Common myeloid progenitor, CD34-positive (primary cell): ENCODE measurements at regions not wholly inside any gene's neighbourhood (a gene's known extent, or its start where the extent isn't known, plus 50 kb on each side); places are given as distances from the start of the nearest gene placed in this dataset.

Experiments
- CTCF ChIA-PET: fragments of 350-600 bp; sonication (Branson Sonifier 250); formaldehyde crosslinking; loops from one replicate; lab custom pipeline; 2021; ENCODE audit warnings: antibody characterized with exemption; lab: Charles Lee
- POLR2A ChIA-PET: fragments of 350-600 bp; sonication (Branson Sonifier 250); formaldehyde crosslinking; loops from one replicate; lab custom pipeline; 2021; ENCODE audit warnings: antibody characterized with exemption; lab: Charles Lee
- DNase-seq, 3 donors: peaks; one replicate each; pipeline versions ENCODE4 v3.0.0 to v3.0.0-alpha.2; 2013
- H3K27ac ChIP-seq, 2 experiments: 1 replicate in 1 of 2; 2 replicates in 1 of 2; pipeline ENCODE4 v1.7.0; 2013; ENCODE audit warnings: inconsistent platforms in 2 of 2, low read length in 2 of 2, mild to moderate bottlenecking in 2 of 2, low read depth in 1 of 2, moderate library complexity in 1 of 2; ENCODE audit not compliant: severe bottlenecking in 2 of 2, insufficient read depth in 1 of 2, poor library complexity in 1 of 2
- H3K27me3 ChIP-seq, 5 experiments: replicated peaks in 2 of 5; 1 replicate in 3 of 5; 2 replicates in 2 of 5; pipeline versions ENCODE4 v1.6.1 to v1.7.0; 2013; ENCODE audit warnings: low read length in 4 of 5, mild to moderate bottlenecking in 2 of 5, moderate library complexity in 2 of 5, inconsistent platforms in 1 of 5; ENCODE audit not compliant: insufficient read depth in 5 of 5, control insufficient read depth in 4 of 5
- H3K36me3 ChIP-seq, 4 experiments: 1 replicate in 2 of 4; 2 replicates in 2 of 4; pipeline versions ENCODE4 v1.6.1 to v1.7.0; 2013; ENCODE audit warnings: low read length in 3 of 4, control low read depth in 1 of 4, mild to moderate bottlenecking in 1 of 4; ENCODE audit not compliant: control insufficient read depth in 4 of 4, insufficient read depth in 4 of 4
- H3K4me1 ChIP-seq, 4 experiments: 1 replicate in 3 of 4; 2 replicates in 1 of 4; pipeline versions ENCODE4 v1.6.1 to v1.7.1; 2013; ENCODE audit warnings: low read length in 3 of 4, mild to moderate bottlenecking in 3 of 4, control low read depth in 1 of 4, inconsistent platforms in 1 of 4, moderate library complexity in 1 of 4; ENCODE audit not compliant: control insufficient read depth in 4 of 4, insufficient read depth in 4 of 4; ENCODE audit errors: control extremely low read depth in 1 of 4
- H3K4me3 ChIP-seq, 7 experiments: 1 replicate in 4 of 7; 2 replicates in 3 of 7; pipeline versions ENCODE4 v1.5.1 to v1.7.0; 2013; ENCODE audit warnings: mild to moderate bottlenecking in 7 of 7, low read length in 6 of 7, moderate library complexity in 6 of 7, inconsistent platforms in 2 of 7, low read depth in 2 of 7, control low read depth in 1 of 7; ENCODE audit not compliant: insufficient read depth in 4 of 7, control insufficient read depth in 1 of 7; ENCODE audit errors: extremely low read depth in 1 of 7
- H3K9me3 ChIP-seq, 5 experiments: 1 replicate in 4 of 5; 2 replicates in 1 of 5; pipeline versions ENCODE4 v1.6.1 to v1.7.1; 2013; ENCODE audit warnings: low read length in 4 of 5, mild to moderate bottlenecking in 2 of 5, inconsistent platforms in 1 of 5, low read depth in 1 of 5, moderate library complexity in 1 of 5; ENCODE audit not compliant: control insufficient read depth in 4 of 5, insufficient read depth in 2 of 5; ENCODE audit errors: control extremely low read depth in 1 of 5
- WGBS: methylation state at CpG from one replicate; pipeline ENCODE4 v1.1.5; 2013; ENCODE audit not compliant: insufficient coverage; 5-methylcytosine and 5-hydroxymethylcytosine counted together

DNA sequence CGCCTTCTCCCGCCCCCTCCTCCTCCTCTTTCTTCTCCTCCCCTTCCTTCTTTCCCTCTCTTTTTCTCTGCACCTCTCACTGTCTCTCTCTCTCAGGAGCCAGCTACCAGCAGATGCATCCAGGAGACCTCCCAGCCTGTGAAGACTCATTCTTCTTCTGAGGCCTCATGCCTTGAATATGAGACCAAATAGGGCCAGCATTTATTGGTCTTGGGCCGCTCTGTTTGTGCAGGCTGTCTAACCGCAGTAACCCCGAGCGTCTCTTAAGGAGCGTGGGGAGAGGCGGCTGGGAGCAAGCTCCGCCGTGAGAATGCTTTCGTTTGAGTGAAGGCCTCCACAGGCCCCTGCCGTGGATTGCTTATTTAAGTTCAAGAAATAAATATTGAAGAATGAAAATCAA lies 167.0 kb downstream of the NUFIP1 start:
- no peaks in the 10 kb centered on the region for H3K36me3 ChIP-seq
- no peaks in the 10 kb centered on the region for H3K27me3 ChIP-seq
- ChIA-PET CTCF (no interaction called here), POLR2A (no interaction called here)
- no peak overlapping the region for H3K27ac ChIP-seq
- no peaks in the 10 kb centered on the region for H3K9me3 ChIP-seq
- no peaks in the 10 kb centered on the region for H3K4me1 ChIP-seq
- WGBS = 96% methylated on average over 12 of the region's 12 CpGs
- no peak for DNase-seq
- no peak overlapping the region for H3K4me3 ChIP-seq

DNA sequence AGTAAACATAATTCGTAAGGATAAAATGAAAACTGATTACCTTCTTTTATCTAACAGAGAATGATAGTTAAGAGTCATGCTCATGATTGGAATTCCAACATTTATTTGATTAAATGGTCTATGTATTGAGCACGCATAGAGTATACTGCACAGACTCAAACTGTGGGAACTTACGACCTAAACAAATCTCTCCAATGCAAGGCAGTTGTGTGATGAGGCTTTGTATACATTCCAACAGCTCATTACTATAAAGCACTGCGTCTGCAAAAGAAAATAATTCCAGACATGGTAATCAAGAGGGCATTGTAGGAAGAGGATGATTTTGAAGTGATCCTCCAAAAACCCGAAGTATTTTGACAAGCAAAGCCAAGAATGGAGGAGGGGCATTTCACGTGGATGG lies 169.5 kb downstream of the NUFIP1 start:
- CTCF ChIA-PET = interaction anchor here (0.7 to 2.8 kb wide), 4 partner anchors 17 to 337 kb away, joined by 3 to 9 read pairs (median 4); no protein-coding TSS in a partner anchor
- Histone ChIP-seq H3K27ac (no peak overlapping the region), H3K27me3 (no peaks in the 10 kb centered on the region), H3K9me3 (no peaks in the 10 kb centered on the region), H3K36me3 (no peaks in the 10 kb centered on the region), H3K4me3 (no peak overlapping the region), H3K4me1 (no peaks in the 10 kb centered on the region)
- DNase-seq = no peak
- POLR2A ChIA-PET = no interaction called here
- WGBS = 100% methylated on average over 1 of the region's 6 CpGs

DNA sequence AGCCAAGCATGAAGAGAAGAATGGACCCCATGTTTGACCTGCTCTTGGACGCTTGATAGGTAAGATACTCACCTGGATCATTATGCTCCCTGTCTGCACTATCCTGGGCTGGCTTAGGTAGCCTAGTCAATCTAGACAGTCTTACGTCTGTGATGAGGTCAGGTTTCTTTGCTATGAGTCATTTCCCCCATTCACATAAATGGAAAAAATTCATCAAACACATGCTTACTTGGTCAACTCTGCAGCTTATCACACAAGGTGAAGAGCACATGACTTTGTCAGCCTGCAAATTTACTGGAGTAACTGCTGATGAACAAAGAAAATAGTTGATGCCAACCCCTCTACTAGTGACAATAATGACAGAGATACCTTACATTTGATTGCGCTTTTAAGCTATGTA lies 170.0 kb downstream of the NUFIP1 start:
- CTCF ChIA-PET = interaction anchor here (1.3 to 2.8 kb wide), 3 partner anchors 18 to 336 kb away, joined by 3 to 9 read pairs (median 4); no protein-coding TSS in a partner anchor
- Histone ChIP-seq H3K4me1 (no peaks in the 10 kb centered on the region), H3K27ac (no peak overlapping the region), H3K36me3 (no peaks in the 10 kb centered on the region), H3K27me3 (no peaks in the 10 kb centered on the region), H3K4me3 (no peak overlapping the region), H3K9me3 (no peaks in the 10 kb centered on the region)
- peak in 2 of 3 donors; percentile 28 to 39 for DNase-seq
- POLR2A ChIA-PET = no interaction called here
- WGBS = 91% methylated on average over 2 of the region's 3 CpGs

DNA sequence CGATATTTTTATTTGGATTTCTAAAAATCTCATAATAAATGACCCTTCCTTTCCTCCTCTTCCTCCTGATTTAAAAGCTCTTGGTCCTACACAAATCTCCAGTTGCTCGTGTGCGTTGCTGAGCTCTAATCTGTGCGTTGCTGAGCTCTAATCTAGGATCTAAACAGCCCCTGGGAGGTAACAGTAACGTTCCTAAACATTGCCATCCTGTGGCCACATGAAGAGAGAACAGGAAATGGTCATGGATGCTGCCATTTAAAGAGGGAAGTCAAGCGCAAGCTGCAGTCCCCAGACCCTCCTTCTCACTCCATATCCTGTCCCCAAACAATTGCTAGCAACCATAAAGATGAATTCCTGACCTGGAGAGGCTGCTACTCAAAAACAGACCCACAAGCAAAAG lies 170.8 kb downstream of the NUFIP1 start:
- CTCF ChIA-PET = interaction anchor here (1.0 to 2.8 kb wide), 6 partner anchors 9 to 339 kb away, joined by 3 to 9 read pairs (median 4); no protein-coding TSS in a partner anchor

DNA sequence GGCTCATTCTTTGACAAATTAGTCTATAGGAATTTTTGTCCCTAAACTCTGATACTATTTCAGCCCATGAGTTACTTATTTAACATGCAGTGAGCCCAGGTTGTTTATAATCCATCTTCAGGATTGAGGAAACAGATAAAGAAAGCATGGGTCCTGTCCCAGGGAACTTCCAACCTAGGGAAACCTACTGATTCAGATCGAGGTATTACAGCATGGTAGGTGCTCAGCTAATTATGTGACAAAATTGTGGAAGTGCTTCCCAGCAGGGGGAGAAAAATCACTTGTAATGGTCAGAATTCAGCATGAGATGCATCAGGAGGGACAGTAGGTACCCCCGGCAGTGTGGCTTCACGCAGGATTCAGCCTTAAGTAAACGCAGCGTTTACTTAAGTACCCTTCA lies 171.3 kb downstream of the NUFIP1 start:
- Histone ChIP-seq H3K27ac (no peak overlapping the region), H3K4me1 (no peaks in the 10 kb centered on the region), H3K9me3 (no peaks in the 10 kb centered on the region), H3K36me3 (no peaks in the 10 kb centered on the region), H3K27me3 (no peaks in the 10 kb centered on the region), H3K4me3 (no peak overlapping the region)
- 92% methylated on average over 4 of the region's 5 CpGs for WGBS
- ChIA-PET POLR2A (interaction anchor here (0.6 kb wide), 1 partner anchor 237 kb away, joined by 6 read pairs; no protein-coding TSS in a partner anchor), CTCF (interaction anchor here (1.0 to 2.8 kb wide), 6 partner anchors 8 to 339 kb away, joined by 3 to 9 read pairs (median 4); no protein-coding TSS in a partner anchor)
- no peak for DNase-seq

More for the DNA sequence above, 170.8 kb downstream of the NUFIP1 start:
- peak in 2 of 3 donors; percentile 46 to 50 for DNase-seq
- H3K4me1 ChIP-seq = no peaks in the 10 kb centered on the region
- no peaks in the 10 kb centered on the region for H3K36me3 ChIP-seq
- no peak overlapping the region for H3K4me3 ChIP-seq
- WGBS = 100% methylated on average over 2 of the region's 6 CpGs
- H3K9me3 ChIP-seq = no peaks in the 10 kb centered on the region
- POLR2A ChIA-PET = interaction anchor here (0.6 kb wide), 1 partner anchor 237 kb away, joined by 6 read pairs; no protein-coding TSS in a partner anchor
- no peaks in the 10 kb centered on the region for H3K27me3 ChIP-seq
- no peak overlapping the region for H3K27ac ChIP-seq

DNA sequence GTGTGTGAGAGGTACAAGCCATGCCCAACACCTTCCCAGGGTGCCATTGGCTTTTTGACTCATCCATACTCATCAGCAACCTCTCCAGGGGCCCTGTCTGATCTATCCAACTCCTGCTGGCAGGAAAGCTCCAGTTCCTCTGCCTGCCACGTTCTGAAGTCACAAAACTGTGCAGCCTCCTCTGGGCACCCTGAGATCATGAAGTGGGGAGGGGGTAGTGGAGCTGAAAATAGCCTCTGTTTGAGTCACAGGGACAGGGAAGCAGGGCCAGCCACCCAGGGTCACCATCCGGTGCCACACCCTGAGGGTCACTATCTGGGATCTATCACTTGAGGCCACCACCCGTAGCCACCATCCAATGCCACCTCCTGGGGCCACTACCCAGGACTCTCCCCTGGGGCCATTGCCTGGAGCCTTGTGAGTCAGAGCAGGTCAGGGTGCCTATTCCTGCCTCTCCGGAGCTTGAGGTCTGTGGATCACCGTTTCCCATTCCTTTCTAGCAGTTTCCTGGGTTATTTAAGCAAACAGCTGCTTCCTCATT lies 172.1 kb downstream of the NUFIP1 start:
- ChIA-PET POLR2A (interaction anchor here (0.6 kb wide), 1 partner anchor 102 kb away, joined by 3 read pairs; no protein-coding TSS in a partner anchor), CTCF (interaction anchor here (1.0 to 2.0 kb wide), 3 partner anchors 10 to 338 kb away, joined by 4 to 6 read pairs (median 4); no protein-coding TSS in a partner anchor)
- 67% methylated on average over 5 of the region's 5 CpGs for WGBS
- H3K36me3 ChIP-seq = no peaks in the 10 kb centered on the region
- no peak overlapping the region for H3K4me3 ChIP-seq
- no peak overlapping the region for H3K27ac ChIP-seq
- no peaks in the 10 kb centered on the region for H3K27me3 ChIP-seq
- no peaks in the 10 kb centered on the region for H3K9me3 ChIP-seq
- H3K4me1 ChIP-seq = no peaks in the 10 kb centered on the region
- no peak for DNase-seq

DNA sequence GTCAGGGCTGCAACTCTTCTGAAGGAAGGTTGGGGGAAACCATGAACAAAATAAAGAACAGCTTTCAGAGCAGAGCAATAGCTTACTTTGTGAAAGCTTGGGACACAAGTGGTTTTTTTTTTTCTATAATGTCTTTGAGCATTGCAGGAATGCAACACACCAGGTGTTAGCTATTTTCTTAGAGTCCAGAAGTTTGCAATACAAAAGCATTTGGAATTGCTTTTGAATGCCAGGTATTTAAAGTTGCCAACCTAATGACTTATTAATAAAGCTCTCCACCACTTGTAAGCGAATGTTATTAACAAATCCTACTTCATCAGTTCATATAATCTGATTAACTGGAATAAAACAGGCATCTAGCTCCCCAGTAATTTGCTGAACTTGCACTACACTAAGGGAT lies 172.6 kb downstream of the NUFIP1 start:
- H3K4me1 ChIP-seq = no peaks in the 10 kb centered on the region
- POLR2A ChIA-PET = interaction anchor here (0.6 kb wide), 1 partner anchor 102 kb away, joined by 3 read pairs; no protein-coding TSS in a partner anchor
- 100% methylated on average over 1 of the region's 1 CpG for WGBS

More for the DNA sequence above, 172.6 kb downstream of the NUFIP1 start:
- H3K27me3 ChIP-seq = no peaks in the 10 kb centered on the region
- H3K4me3 ChIP-seq = no peak overlapping the region
- DNase-seq = no peak
- H3K9me3 ChIP-seq = no peaks in the 10 kb centered on the region
- no peak overlapping the region for H3K27ac ChIP-seq
- H3K36me3 ChIP-seq = no peaks in the 10 kb centered on the region
- CTCF ChIA-PET = interaction anchor here (1.0 to 2.0 kb wide), 2 partner anchors 9 to 11 kb away, joined by 4 to 6 read pairs; no protein-coding TSS in a partner anchor
